SIG-M5 treated with dmso at 0.1 percent for 504 hours (cell line): ENCODE measurements at regions not wholly inside any gene's neighbourhood (a gene's known extent, or its start where the extent isn't known, plus 50 kb on each side); places are given as distances from the start of the nearest gene placed in this dataset.

ENCODE experiments used
- DNase-seq: peaks from one replicate; lab custom pipeline; 2025; ENCODE audit not compliant: unreplicated experiment; lab: John Stamatoyannopoulos, UW

- no peak for DNase-seq
Measured at GRCh38 chr9:18371141-18371540, 102.8 kb upstream of the ADAMTSL1 start.

GRCh38 chr9:18371621-18372020, 102.3 kb upstream of the ADAMTSL1 start:
- no peak for DNase-seq

- DNase-seq = no peak
Measured at GRCh38 chr9:18379073-18379811, 94.7 kb upstream of the ADAMTSL1 start.

- DNase-seq = no peak
Measured at GRCh38 chr9:18382243-18382642, 91.7 kb upstream of the ADAMTSL1 start.

GRCh38 chr9:18384066-18384465, 89.9 kb upstream of the ADAMTSL1 start:
- DNase-seq = no peak

GRCh38 chr9:18385696-18386490, 88.1 kb upstream of the ADAMTSL1 start:
- DNase-seq = no peak

GRCh38 chr9:18390393-18390792, 83.6 kb upstream of the ADAMTSL1 start:
- DNase-seq = no peak

- no peak for DNase-seq
Measured at GRCh38 chr9:18393340-18394130, 80.4 kb upstream of the ADAMTSL1 start.

- no peak for DNase-seq
Measured at GRCh38 chr9:18394847-18395351, 79.1 kb upstream of the ADAMTSL1 start.

- no peak for DNase-seq
Measured at GRCh38 chr9:18396102-18396728, 77.7 kb upstream of the ADAMTSL1 start.

GRCh38 chr9:18397076-18397475, 76.9 kb upstream of the ADAMTSL1 start:
- no peak for DNase-seq

GRCh38 chr9:18398038-18398437, 75.9 kb upstream of the ADAMTSL1 start:
- DNase-seq = no peak

GRCh38 chr9:18404434-18405029, 69.4 kb upstream of the ADAMTSL1 start:
- DNase-seq = no peak

GRCh38 chr9:18405240-18405639, 68.7 kb upstream of the ADAMTSL1 start:
- DNase-seq = no peak

- no peak for DNase-seq
Measured at GRCh38 chr9:18410983-18411382, 63.0 kb upstream of the ADAMTSL1 start.

GRCh38 chr9:18421391-18421790, 52.6 kb upstream of the ADAMTSL1 start:
- DNase-seq = no peak

- no peak for DNase-seq
Measured at GRCh38 chr9:18422296-18423036, 51.5 kb upstream of the ADAMTSL1 start.

- no peak for DNase-seq
Measured at GRCh38 chr9:18423791-18424531, 50.0 kb upstream of the ADAMTSL1 start.
